ENCODE measurements at regions not wholly inside any gene's neighbourhood (a gene's known extent, or its start where the extent isn't known, plus 50 kb on each side); places are given as distances from the start of the nearest gene placed in this dataset.

- TF ChIP-seq CTCF (IDR thresholded peaks at IDR 0.05 in 2 of 3, conservative IDR thresholded peaks at IDR 0.05 in 1 of 3; ENCODE audit: control insufficient read depth in 2 of 3, extremely low read depth in 1 of 3, insufficient read depth in 1 of 3, low read depth in 3 of 3, low read length in 3 of 3): no peak
- no peak for TF ChIP-seq FOS (IDR thresholded peaks at IDR 0.05; ENCODE audit: borderline replicate concordance, extremely low read depth, insufficient read length)
- no peak for TF ChIP-seq EZH2 (IDR thresholded peaks at IDR 0.05; ENCODE audit: borderline replicate concordance, control insufficient read depth, low read depth, low read length)
- no peak for TF ChIP-seq ZNF274 (IDR thresholded peaks at IDR 0.05; ENCODE audit: insufficient read depth, insufficient read length)
- TF ChIP-seq IRF4 (IDR thresholded peaks at IDR 0.05; ENCODE audit: low read depth, low read length): no peak
- no peak for TF ChIP-seq PAX5 (IDR thresholded peaks at IDR 0.05; ENCODE audit: borderline replicate concordance, low read depth, low read length)
- TF ChIP-seq ZNF217 (IDR thresholded peaks at IDR 0.05): no peak
- no peak for TF ChIP-seq HCFC1 (IDR thresholded peaks at IDR 0.05; ENCODE audit: low read length)
- TF ChIP-seq KDM1A (IDR thresholded peaks at IDR 0.05; ENCODE audit: borderline replicate concordance): no peak
- no peak for TF ChIP-seq TAF1 (IDR thresholded peaks at IDR 0.05; ENCODE audit: borderline replicate concordance, low read depth, low read length)
- TF ChIP-seq MXI1 (IDR thresholded peaks at IDR 0.05; ENCODE audit: low read depth, low read length): no peak
- TF ChIP-seq PKNOX1 (IDR thresholded peaks at IDR 0.05): no peak
- TF ChIP-seq NFYB (IDR thresholded peaks at IDR 0.05; ENCODE audit: insufficient read depth, low read depth, low read length): no peak
Observed at GRCh38 chr13:109651854-109652253, 134.5 kb downstream of the IRS2 start.

Measured in GM12878 (cell line).